K562 (cell line): ENCODE measurements at regions not wholly inside any gene's neighbourhood (a gene's known extent, or its start where the extent isn't known, plus 50 kb on each side); places are given as distances from the start of the nearest gene placed in this dataset.
A peak's percentile ranks its signal among the peaks of the same experiment; 100 is the strongest.

ENCODE experiments used
- ATAC-seq: fragments of 200-7000 bp; cut with Tn5 transposase; 3 replicates; pipeline ENCODE4 v1.9.1; 2020; ENCODE audit warnings: moderate library complexity
- BruUV-seq: library from RNA; stranded (reverse); fragments of 400-500 nt; replicated peaks from 2 replicates; lab custom pipeline; 2021; lab: Mats Ljungman, UMichigan
- CTCF ChIA-PET: fragments of 300-600 bp; formaldehyde crosslinking; extraction: SDS; loops from one replicate; lab custom pipeline; 2021; ENCODE audit warnings: low intra/inter-chr PET ratio; lab: Yijun Ruan, JAX
- POLR2A ChIA-PET: fragments of 300-600, 350-650 bp; sonication (Branson Sonifier 250); formaldehyde crosslinking; extraction: SDS; loops from one replicate; lab custom pipeline; 2021; ENCODE audit warnings: antibody characterized with exemption, inconsistent platforms; lab: Yijun Ruan, JAX
- DNase-seq, 4 experiments: peaks; one replicate each; pipeline versions ENCODE4 v3.0.0 to v3.0.0-alpha.2; 2011 to 2018; ENCODE audit warnings: low spot score in 3 of 4, mixed read lengths in 3 of 4; ENCODE audit errors: extremely low read depth in 1 of 4
- FAIRE-seq: peaks from 2 replicates; lab custom pipeline; 2011; peaks lifted over from hg19 to GRCh38; lab: Jason Lieb, UNC
- H2AFZ ChIP-seq: 2 replicates; pipeline ENCODE4 v1.6.0; 2011; ENCODE audit warnings: low read depth, low read length, control low read depth, inconsistent platforms
- H3K27ac ChIP-seq: fragments of 200-600 bp; 3 replicates; pipeline ENCODE4 v1.8.0; 2011; ENCODE audit warnings: low read depth, mild to moderate bottlenecking, control low read depth, inconsistent platforms, low read length, moderate library complexity, mixed read lengths; ENCODE audit errors: extremely low read depth
- H3K27me3 ChIP-seq, 2 experiments: fragments of 300-600 bp in 1 of 2; 2 replicates in 1 of 2; 3 replicates in 1 of 2; pipeline versions ENCODE4 v1.6.0 to v1.8.0; 2011; ENCODE audit warnings: inconsistent platforms in 2 of 2, low read length in 2 of 2, mild to moderate bottlenecking in 1 of 2, mixed read lengths in 1 of 2, moderate library complexity in 1 of 2; ENCODE audit not compliant: control insufficient read depth in 2 of 2, insufficient read depth in 2 of 2
- H3K36me3 ChIP-seq: fragments of 300-600 bp; 3 replicates; pipeline ENCODE4 v1.8.0; 2011; ENCODE audit warnings: mild to moderate bottlenecking, low read length, inconsistent platforms; ENCODE audit not compliant: control insufficient read depth, insufficient read depth
- H3K4me1 ChIP-seq, 2 experiments: fragments of 200-600 bp in 1 of 2; replicated peaks in 1 of 2; 2 replicates in 1 of 2; 3 replicates in 1 of 2; pipeline versions ENCODE4 v1.5.1 to v1.8.0; 2011; ENCODE audit warnings: inconsistent platforms in 2 of 2, low read length in 2 of 2, mild to moderate bottlenecking in 1 of 2, mixed read lengths in 1 of 2, moderate library complexity in 1 of 2; ENCODE audit not compliant: control insufficient read depth in 2 of 2, insufficient read depth in 2 of 2
- H3K4me2 ChIP-seq: 2 replicates; pipeline ENCODE4 v1.6.1; 2011; ENCODE audit warnings: low read length, control low read depth, inconsistent platforms, mixed read lengths; ENCODE audit not compliant: insufficient read depth
- H3K4me3 ChIP-seq: fragments of 200-600 bp; sonication (generic), shearing (Covaris generic); 2 replicates; pipeline ENCODE4 v1.5.1; 2016; ENCODE audit warnings: control low read depth, inconsistent platforms
- H3K79me2 ChIP-seq: fragments of 200-600 bp; 3 replicates; pipeline ENCODE4 v1.8.0; 2011; ENCODE audit warnings: low read length, inconsistent platforms; ENCODE audit not compliant: control insufficient read depth, insufficient read depth
- H3K9ac ChIP-seq, 2 experiments: 2 replicates each; pipeline versions ENCODE4 v1.6.0 to v1.6.1; 2011; ENCODE audit warnings: low read depth in 2 of 2, low read length in 2 of 2, control low read depth in 1 of 2, inconsistent platforms in 1 of 2, mild to moderate bottlenecking in 1 of 2, mixed read lengths in 1 of 2; ENCODE audit not compliant: insufficient read depth in 1 of 2
- H3K9me1 ChIP-seq: one replicate; pipeline ENCODE4 v1.6.0; 2011; ENCODE audit warnings: inconsistent platforms, mild to moderate bottlenecking, low read length, moderate library complexity; ENCODE audit not compliant: control insufficient read depth, insufficient read depth
- H3K9me3 ChIP-seq: replicated peaks from 2 replicates; pipeline ENCODE4 v1.5.1; 2011; ENCODE audit warnings: low read depth, low read length, inconsistent platforms; ENCODE audit not compliant: control insufficient read depth, insufficient read depth
- H4K20me1 ChIP-seq: replicated peaks from 2 replicates; pipeline ENCODE4 v1.6.1; 2011; ENCODE audit warnings: low read length, inconsistent platforms, mixed read lengths; ENCODE audit not compliant: control insufficient read depth, insufficient read depth
- AFF4 ChIP-seq: sonication (generic); formaldehyde crosslinking; IDR thresholded peaks from 2 replicates; pipeline ENCODE4 v1.8.0; 2023; ENCODE audit warnings: mild to moderate bottlenecking, missing genetic modification reagents
- C11orf30 ChIP-seq: fragments of 450-650 bp; IDR thresholded peaks from 2 replicates; pipeline ENCODE4 v1.6.1; 2016; ENCODE audit warnings: low read depth, mild to moderate bottlenecking
- CREB5 ChIP-seq: fragments of 250-450 bp; sonication (Bioruptor Pico); IDR thresholded peaks from 2 replicates; pipeline ENCODE4 v1.5.0; 2020; ENCODE audit warnings: mild to moderate bottlenecking
- FIP1L1 ChIP-seq: fragments of 200-400 bp; formaldehyde crosslinking; IDR thresholded peaks from 2 replicates; pipeline ENCODE4 v1.6.1; 2018; ENCODE audit warnings: mild to moderate bottlenecking, low read depth, low read length; ENCODE audit not compliant: poor library complexity, severe bottlenecking
- GATAD2B ChIP-seq: fragments of 450-650 bp; IDR thresholded peaks from 2 replicates; pipeline ENCODE4 v1.6.1; 2017; ENCODE audit warnings: mild to moderate bottlenecking, borderline replicate concordance
- HDAC6 ChIP-seq: IDR thresholded peaks from 2 replicates; pipeline ENCODE4 v1.6.1; 2012; ENCODE audit warnings: low read depth, mild to moderate bottlenecking, control low read depth, inconsistent platforms, low read length, moderate library complexity
- LARP7 ChIP-seq: fragments of 450-650 bp; IDR thresholded peaks from 2 replicates; pipeline ENCODE4 v1.6.1; 2016
- MAFF ChIP-seq: IDR thresholded peaks from 2 replicates; pipeline ENCODE4 v1.6.1; 2012; ENCODE audit warnings: low read length, improper control_type of control experiment
- MAFG ChIP-seq: fragments of 450-650 bp; conservative IDR thresholded peaks from 2 replicates; pipeline ENCODE4 v1.6.1; 2016; ENCODE audit warnings: missing genetic modification characterization, missing compliant biosample characterization
- MAFK ChIP-seq: IDR thresholded peaks from 2 replicates; pipeline ENCODE4 v1.6.1; 2011; ENCODE audit warnings: low read length, improper control_type of control experiment
- MTF1 ChIP-seq: fragments of 250-450 bp; sonication (Bioruptor Pico); IDR thresholded peaks from 2 replicates; pipeline ENCODE4 v1.9.0; 2021; ENCODE audit warnings: moderate library complexity, mild to moderate bottlenecking, inconsistent platforms, borderline replicate concordance
- RB1 ChIP-seq: fragments of 450-650 bp; IDR thresholded peaks from 2 replicates; pipeline ENCODE4 v1.6.1; 2017; ENCODE audit warnings: low read depth, mild to moderate bottlenecking
- SRSF3 ChIP-seq: fragments of 200-400 bp; formaldehyde crosslinking; IDR thresholded peaks from 2 replicates; pipeline ENCODE4 v1.6.1; 2016; ENCODE audit warnings: mild to moderate bottlenecking, low read length, moderate library complexity; ENCODE audit not compliant: insufficient read depth
- ZC3H4 ChIP-seq: sonication (generic); formaldehyde crosslinking; IDR thresholded peaks from 2 replicates; pipeline ENCODE4 v1.9.0; 2021; ENCODE audit warnings: missing genetic modification reagents, borderline replicate concordance
- ZFP91 ChIP-seq: sonication (generic); formaldehyde crosslinking; IDR thresholded peaks from 2 replicates; pipeline ENCODE4 v1.8.0; 2022; ENCODE audit warnings: mild to moderate bottlenecking, missing genetic modification reagents
- ZKSCAN3 ChIP-seq: fragments of 250-450 bp; sonication (Bioruptor Pico); IDR thresholded peaks from 2 replicates; pipeline ENCODE4 v1.4.0; 2020
- ZNF316 ChIP-seq: fragments of 450-650 bp; IDR thresholded peaks from 2 replicates; pipeline ENCODE4 v1.6.1; 2016
- WGBS: fragments of 100-300 bp; shearing (Covaris generic); methylation state at CpG from one replicate; pipeline ENCODE4 v1.1.6; 2016; ENCODE audit warnings: low coverage, mixed read lengths; ENCODE audit not compliant: insufficient coverage; ENCODE audit errors: missing lambda C conversion rate; 5-methylcytosine and 5-hydroxymethylcytosine counted together
- in situ Hi-C: fragments of 300-500 bp; cut with MboI; formaldehyde crosslinking; loops from 4 replicates; pipeline ENCODE4 v1.15.0; 2018; ENCODE audit warnings: inconsistent platforms, mixed read lengths
- intact Hi-C: fragments of 100-400 bp; cut with micrococcal nuclease; formaldehyde crosslinking; loops from 2 replicates; pipeline ENCODE4 v1.14.2; 2022

GRCh38 chr5:2036885-2037284, 154.2 kb upstream of the IRX4 start:
- POLR2A ChIA-PET, result interaction anchor here (0.6 kb wide), 3 partner anchors 22 to 111 kb away, joined by 3 to 4 read pairs (median 3); no protein-coding TSS in a partner anchor
- Histone ChIP-seq H3K9me1 (no peaks in the 10 kb centered on the region), H3K36me3 (no peaks in the 10 kb centered on the region), H3K9ac (no peak overlapping the region), H3K27ac (no peak overlapping the region), H3K4me1 (peaks cover 0 to 5% of the 10 kb centered on the region in 2 experiments; a peak in 2 of 5 replicates), H4K20me1 (no peaks in the 10 kb centered on the region), H3K9me3 (no peaks in the 10 kb centered on the region), H3K4me2 (no peak overlapping the region)
- in situ Hi-C loops, result loop anchor here (10.0 kb wide), 1 partner anchor 292 kb away; no protein-coding TSS in a partner anchor
- ATAC-seq, result no peak
- no TSS peak for BruUV-seq
- CTCF ChIA-PET, result no interaction called here
- TF ChIP-seq SRSF3, result no peak
- no peak for TF ChIP-seq LARP7
- no peak for TF ChIP-seq RB1
- no peak for TF ChIP-seq GATAD2B
- TF ChIP-seq FIP1L1, result no peak
- TF ChIP-seq ZC3H4 (CRISPR knock-in tag), result no peak
- no peak for TF ChIP-seq HDAC6
- TF ChIP-seq MAFK, result peak; percentile 56
- TF ChIP-seq AFF4, result no peak
- 0 out of 2 replicates have a peak, but pooled peaks have one; percentile 36 for TF ChIP-seq MAFG (tag)
- no peak for TF ChIP-seq ZFP91 (CRISPR knock-in tag)
- TF ChIP-seq ZKSCAN3 (CRISPR knock-in tag), result no peak
- TF ChIP-seq MTF1, result no peak
- peak; percentile 61 for TF ChIP-seq MAFF
- peak; percentile 58 for TF ChIP-seq C11orf30
- TF ChIP-seq CREB5 (CRISPR knock-in tag), result no peak
- TF ChIP-seq ZNF316, result peak; percentile 82
- TF ChIP-seq, all 486 proteins: peak for 5
- FAIRE-seq (no peak), DNase-seq (no peak)
- Histone ChIP-seq H3K4me3 (no peak overlapping the region), H3K79me2 (no peaks in the 10 kb centered on the region), H3K27me3 (peaks cover 17 to 43% of the 10 kb centered on the region in 2 experiments; a peak in 4 of 5 replicates), H2AFZ (no peak overlapping the region)
- under 1% methylated on average over 6 of the region's 6 CpGs for WGBS
- intact Hi-C loops, result no loop called here
